Stimulated activated CD4-positive, alpha-beta T cell treated with anti-CD3 and anti-CD28 coated beads, TNF-alpha, amount 100 ng/mL, for 1 hour (primary cell): ENCODE measurements at regions not wholly inside any gene's neighbourhood (a gene's known extent, or its start where the extent isn't known, plus 50 kb on each side); places are given as distances from the start of the nearest gene placed in this dataset.

Experiments
- DNase-seq, 3 donors: peaks; one replicate each; pipeline ENCODE4 v3.0.0-alpha.2; 2020; ENCODE audit warnings: low read depth in 3 of 3, low spot score in 1 of 3

DNA sequence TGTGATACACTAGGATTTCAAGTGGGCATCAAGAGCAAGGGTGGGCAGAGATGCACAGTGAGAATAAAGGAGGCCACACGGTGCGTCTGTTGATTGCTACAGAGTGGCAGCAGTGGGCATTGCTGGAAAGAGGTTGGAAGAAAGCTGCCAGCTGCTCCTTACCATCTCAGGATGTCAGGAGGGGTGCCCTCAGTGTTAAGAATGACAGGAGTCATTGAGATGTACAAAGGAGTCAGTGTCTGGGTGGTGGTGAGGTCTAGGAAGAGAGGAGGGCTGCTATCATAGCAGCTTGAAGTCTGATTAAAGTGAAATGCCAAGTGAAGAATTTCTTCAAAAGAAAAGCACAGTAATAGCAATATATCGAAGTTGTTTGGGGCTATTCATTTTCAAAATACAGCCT, 992.7 kb downstream of the TTLL7 start:
- no peak for DNase-seq

DNA sequence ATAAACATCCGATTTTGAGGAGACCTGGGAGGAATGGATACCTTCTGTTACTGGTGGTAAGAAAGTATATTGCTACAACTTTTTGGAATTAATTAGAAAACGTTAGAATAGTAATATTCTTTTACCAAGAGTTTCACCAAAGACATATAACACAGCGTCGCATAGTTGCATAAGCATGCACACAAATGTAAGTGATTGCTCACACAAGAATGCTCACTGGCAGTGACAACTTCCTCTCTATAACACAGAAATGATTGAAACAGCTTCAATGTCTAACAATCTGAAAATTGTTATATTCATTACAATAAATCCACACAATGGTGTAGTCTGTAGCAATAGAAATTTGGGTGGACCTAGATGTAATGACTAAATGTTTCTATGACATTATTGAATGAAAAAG, 998.6 kb downstream of the TTLL7 start:
- DNase-seq = no peak

GRCh38 chr1:82995951-82996350, 1003.0 kb downstream of the TTLL7 start:
- DNase-seq = no peak

DNA sequence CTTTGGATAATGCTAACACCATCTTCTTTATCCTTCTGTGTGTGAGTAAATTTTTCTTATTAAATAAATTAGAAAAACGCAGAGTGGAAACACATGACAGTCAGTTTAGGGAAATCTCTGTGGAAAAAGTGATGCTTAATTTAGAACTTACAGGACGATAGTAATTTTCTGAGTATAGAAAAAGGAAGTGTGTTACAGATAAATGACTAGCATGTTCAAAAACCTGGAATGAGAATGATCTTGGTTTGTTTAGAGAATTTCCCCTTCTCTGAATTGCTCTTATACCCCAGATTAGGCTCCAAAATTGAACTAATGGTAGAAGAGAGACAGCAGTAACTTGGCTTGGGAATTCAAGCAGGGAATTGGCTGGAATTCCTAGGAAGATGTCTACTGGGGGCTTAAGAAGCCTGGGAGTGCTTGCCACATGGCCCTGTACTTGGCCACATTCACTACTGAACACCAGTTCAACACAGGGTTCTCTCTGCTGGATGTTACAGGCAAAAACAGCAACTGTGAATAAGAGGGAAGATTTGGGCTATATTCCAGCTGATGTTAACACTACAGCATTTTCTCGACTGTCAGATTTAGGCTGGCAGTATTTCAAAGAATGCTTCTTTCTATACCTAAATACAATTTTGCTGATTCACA, 1004.2 kb downstream of the TTLL7 start:
- no peak for DNase-seq

DNA sequence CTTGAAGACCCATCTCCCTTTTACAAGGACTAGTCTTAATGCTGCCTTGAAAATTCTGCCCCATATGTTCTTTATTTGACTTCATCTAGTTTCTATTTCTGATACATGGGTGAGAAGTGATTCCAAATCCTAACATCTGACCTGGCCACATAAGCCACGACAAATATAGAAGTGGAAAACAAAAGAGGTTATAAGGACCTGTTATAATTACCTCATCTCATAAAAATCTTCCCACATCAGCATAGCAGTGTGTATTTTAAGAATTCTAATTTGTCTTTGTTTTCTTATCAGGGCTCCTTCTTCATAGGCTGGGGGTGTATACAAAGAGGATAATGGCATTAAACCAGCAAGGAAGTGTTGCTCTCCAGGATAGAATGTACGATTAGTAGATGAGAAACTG, 1007.4 kb downstream of the TTLL7 start:
- DNase-seq = no peak

- no peak for DNase-seq
Observed at GRCh38 chr1:82979593-82980236, 1019.2 kb downstream of the TTLL7 start.

- DNase-seq = no peak
Observed at GRCh38 chr1:82978461-82979324, 1020.2 kb downstream of the TTLL7 start.

- DNase-seq = no peak
Observed at GRCh38 chr1:82972841-82973553, 1025.9 kb downstream of the TTLL7 start.

DNA sequence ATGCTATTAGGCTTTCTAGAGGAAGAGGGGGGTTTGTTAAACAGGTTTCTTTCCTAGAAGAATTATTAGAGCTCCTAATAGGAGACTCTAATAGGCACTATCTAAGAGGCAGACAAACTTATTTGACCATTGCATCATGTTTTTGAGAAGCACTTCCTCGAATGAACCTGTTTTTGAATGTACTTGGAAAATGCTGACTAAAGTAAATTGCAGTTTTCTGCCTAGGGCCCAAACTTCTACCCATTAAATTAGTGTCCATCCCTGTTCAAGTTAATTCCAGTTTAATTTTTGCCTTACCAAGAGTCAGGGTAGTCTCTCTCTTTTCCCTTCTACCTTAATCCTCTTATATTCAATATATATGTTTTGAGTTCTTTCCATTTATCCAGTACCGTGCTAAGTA, 1029.6 kb downstream of the TTLL7 start:
- no peak for DNase-seq

DNA sequence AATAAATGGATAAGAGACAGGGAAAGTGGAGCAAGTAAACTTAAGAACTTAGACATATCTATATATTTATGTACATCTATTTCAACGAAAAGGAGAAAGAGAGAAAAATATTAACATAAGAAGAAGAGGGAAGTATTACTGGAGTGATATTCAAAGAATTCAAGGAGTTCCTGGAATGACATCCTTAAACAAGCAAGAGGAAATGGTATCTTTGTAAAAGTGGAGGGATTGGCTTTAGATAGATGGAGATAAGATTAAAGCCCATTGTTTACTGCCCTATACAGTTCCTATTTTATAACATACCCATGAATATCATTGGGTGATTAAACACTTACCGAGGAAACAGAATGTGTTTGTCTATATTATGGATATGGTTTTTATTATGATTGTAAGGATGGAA, 1036.3 kb downstream of the TTLL7 start:
- no peak for DNase-seq

DNA sequence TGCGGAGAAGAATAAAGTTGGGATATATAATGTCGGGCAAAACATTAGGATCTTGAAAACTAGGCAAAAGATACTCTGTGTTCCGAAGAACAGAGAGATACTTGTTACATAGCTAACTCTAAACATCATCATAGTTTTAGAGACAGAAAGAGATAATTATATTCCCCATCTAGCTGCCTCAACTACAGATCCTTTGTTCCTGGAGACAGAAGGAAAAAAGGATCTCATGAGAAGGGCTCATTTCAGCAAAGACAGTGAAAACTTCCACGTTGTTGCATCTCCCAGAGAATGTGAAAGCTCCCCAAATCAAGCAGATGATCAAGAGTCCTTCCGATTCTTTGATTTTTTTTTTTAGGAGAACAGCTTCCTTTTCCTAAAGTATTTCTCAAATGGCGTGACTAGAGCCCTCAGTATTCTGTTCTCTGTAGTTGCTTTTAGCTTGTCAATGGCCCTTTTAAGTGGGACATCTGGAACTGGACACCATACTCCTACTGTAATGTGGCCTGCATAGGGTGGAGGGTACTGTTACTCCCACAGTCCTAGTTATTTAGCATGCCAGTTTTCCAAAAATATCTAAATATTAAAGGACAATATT, 1048.2 kb downstream of the TTLL7 start:
- no peak for DNase-seq

- DNase-seq = no peak
Observed at GRCh38 chr1:82948386-82948785, 1050.5 kb downstream of the TTLL7 start.

DNA sequence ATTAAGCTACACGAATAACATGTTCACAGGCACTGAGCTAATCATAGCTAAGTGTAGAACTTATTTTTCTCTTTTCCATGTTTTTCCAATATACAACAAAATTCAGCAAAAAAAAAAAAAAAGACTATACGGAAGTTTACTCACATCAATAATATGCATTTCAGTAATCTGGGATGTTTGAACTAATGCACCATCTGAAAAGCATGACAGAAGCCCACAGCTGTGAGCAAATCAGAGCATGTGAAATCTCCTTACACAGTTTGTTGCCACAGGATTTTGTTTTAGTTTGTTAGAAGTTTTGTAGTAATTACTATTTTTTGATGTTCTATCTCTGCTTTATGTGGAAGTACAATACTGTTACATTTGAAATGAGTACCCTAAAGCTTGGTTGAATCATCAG, 1051.7 kb downstream of the TTLL7 start:
- DNase-seq = no peak

- no peak for DNase-seq
Observed at GRCh38 chr1:82946096-82946605, 1052.8 kb downstream of the TTLL7 start.

GRCh38 chr1:82944822-82945221, 1054.1 kb downstream of the TTLL7 start:
- DNase-seq = no peak

GRCh38 chr1:82934074-82934473, 1064.9 kb downstream of the TTLL7 start:
- DNase-seq = no peak

DNA sequence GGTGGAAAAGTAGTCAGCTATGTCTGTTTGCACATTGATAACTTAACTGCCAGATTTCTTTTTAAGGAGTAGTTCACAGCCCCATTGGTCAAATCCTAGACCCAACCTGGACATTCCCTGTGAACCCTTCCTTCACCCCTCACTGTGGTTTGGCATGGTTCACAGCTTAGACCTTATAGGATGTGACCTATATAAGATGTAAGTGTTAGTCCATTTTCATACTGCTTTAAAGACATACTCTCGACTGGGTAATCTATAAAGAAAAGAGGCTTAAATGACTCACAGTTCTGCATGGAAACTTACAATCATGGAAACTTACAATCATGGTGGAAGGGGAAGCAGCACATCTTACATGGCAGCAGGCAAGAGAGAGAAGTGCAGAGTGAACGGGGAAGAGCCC, 1066.2 kb downstream of the TTLL7 start:
- no peak for DNase-seq

DNA sequence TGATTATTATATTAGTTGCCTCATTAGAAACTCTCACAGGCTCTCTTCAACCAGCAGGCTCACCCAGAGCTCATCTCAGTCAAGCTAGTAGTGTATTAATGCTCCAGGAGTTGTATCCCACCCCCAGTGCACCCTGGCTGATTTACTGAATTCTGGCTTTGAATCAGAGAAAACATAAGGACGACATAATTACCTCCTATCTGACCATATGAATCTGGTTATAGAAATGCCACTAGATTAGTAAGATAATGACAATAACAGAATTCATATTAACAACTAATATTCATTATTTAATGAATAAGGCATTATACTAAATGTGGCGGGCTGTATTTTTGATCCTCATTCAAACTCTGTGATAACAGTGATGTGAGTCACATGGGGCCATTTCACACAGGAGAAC, 1066.7 kb downstream of the TTLL7 start:
- DNase-seq = no peak

GRCh38 chr1:82931006-82931405, 1067.9 kb downstream of the TTLL7 start:
- DNase-seq = no peak

GRCh38 chr1:82927753-82928152, 1071.2 kb downstream of the TTLL7 start:
- DNase-seq = no peak

DNA sequence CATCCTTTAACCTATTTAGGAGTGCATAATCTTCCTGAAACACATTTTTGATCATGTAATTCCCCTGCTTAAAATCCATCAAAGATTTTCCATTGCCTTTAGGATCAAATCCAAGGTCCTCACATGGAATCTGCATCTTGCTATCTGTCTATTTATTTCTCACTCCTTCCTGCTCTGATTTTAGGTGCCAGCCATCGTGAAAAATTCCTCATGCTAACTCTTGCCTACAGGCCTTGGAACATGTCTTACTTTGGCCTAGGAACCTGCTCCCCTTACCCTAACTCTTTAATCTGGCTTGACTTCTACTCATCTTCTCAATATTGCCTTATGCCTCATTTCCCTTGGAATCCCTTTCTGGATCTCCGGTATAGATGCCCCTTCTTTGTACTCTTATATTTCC, 1074.3 kb downstream of the TTLL7 start:
- no peak for DNase-seq
